Lung (tissue), 11 donors: ENCODE measurements at regions not wholly inside any gene's neighbourhood (a gene's known extent, or its start where the extent isn't known, plus 50 kb on each side); places are given as distances from the start of the nearest gene placed in this dataset.

Experiments
- ATAC-seq: fragments of 200-7000 bp; cut with Tn5 transposase; one replicate; pipeline ENCODE4 v1.9.1; 2020; ENCODE audit warnings: moderate number of reproducible peaks; ENCODE audit not compliant: insufficient read depth, low FRiP score
- DNase-seq, 3 donors: peaks; one replicate each; pipeline ENCODE4 v3.0.0-alpha.2; 2013 to 2017
- H3K27ac ChIP-seq, 2 donors: one replicate each; pipeline ENCODE4 v1.5.1; 2013; ENCODE audit warnings: mild to moderate bottlenecking in 2 of 2, moderate library complexity in 2 of 2, control low read depth in 1 of 2, inconsistent platforms in 1 of 2, low read depth in 1 of 2, low read length in 1 of 2
- H3K27me3 ChIP-seq, 3 donors: one replicate each; pipeline ENCODE4 v1.5.1; 2013; ENCODE audit warnings: low read length in 2 of 3; ENCODE audit not compliant: control insufficient read depth in 3 of 3, insufficient read depth in 3 of 3
- H3K36me3 ChIP-seq, 4 donors: one replicate each; pipeline ENCODE4 v1.5.1; 2013; ENCODE audit warnings: low read length in 4 of 4, mild to moderate bottlenecking in 1 of 4, moderate library complexity in 1 of 4; ENCODE audit not compliant: control insufficient read depth in 4 of 4, insufficient read depth in 4 of 4
- H3K4me1 ChIP-seq, 5 donors: one replicate each; pipeline ENCODE4 v1.5.1; 2013; ENCODE audit warnings: low read length in 5 of 5, mild to moderate bottlenecking in 2 of 5, moderate library complexity in 1 of 5; ENCODE audit not compliant: control insufficient read depth in 5 of 5, insufficient read depth in 5 of 5
- H3K4me3 ChIP-seq: one replicate; pipeline ENCODE4 v1.5.1; 2013; ENCODE audit warnings: mild to moderate bottlenecking, control low read depth, moderate library complexity
- H3K9ac ChIP-seq, 2 donors: one replicate each; pipeline ENCODE4 v1.5.1; 2013; ENCODE audit warnings: low read length in 2 of 2, control low read depth in 1 of 2; ENCODE audit not compliant: insufficient read depth in 1 of 2
- H3K9me3 ChIP-seq, 4 donors: one replicate each; pipeline ENCODE4 v1.5.1; 2013; ENCODE audit warnings: low read length in 3 of 4, mild to moderate bottlenecking in 1 of 4, moderate library complexity in 1 of 4; ENCODE audit not compliant: control insufficient read depth in 4 of 4, insufficient read depth in 3 of 4
- CTCF ChIP-seq: IDR thresholded peaks from 2 replicates; pipeline ENCODE4 v1.5.1; 2012; ENCODE audit warnings: mild to moderate bottlenecking; ENCODE audit errors: control extremely low read depth, extremely low read depth
- WGBS, 2 donors: extraction: QIAGEN DNeasy Blood & Tissue Kit; methylation state at CpG; one replicate each; pipeline ENCODE4 v1.1.7; 2013; 5-methylcytosine and 5-hydroxymethylcytosine counted together
- donor health status: control.
- donor health status: control.
- donor health status: Bipolar disorder and iron deficiency.
- donor health status: healthy.
- donor health status: DM: yes; HTN: yes; CAD: no.

GRCh38 chr2:138333677-138334076 is 167.9 kb upstream of the SPOPL start:
- H3K4me3 ChIP-seq, result no peak overlapping the region
- H3K36me3 ChIP-seq, result no peaks in the 10 kb centered on the region
- TF ChIP-seq CTCF, result no peak
- H3K27me3 ChIP-seq, result no peaks in the 10 kb centered on the region
- DNase-seq, result no peak
- no peak overlapping the region for H3K9ac ChIP-seq
- no peak overlapping the region for H3K27ac ChIP-seq
- peaks cover 0 to 3% (median 0%) of the 10 kb centered on the region in 5 donors for H3K4me1 ChIP-seq
- no peaks in the 10 kb centered on the region for H3K9me3 ChIP-seq
- no peak for ATAC-seq
- WGBS, 2 donors, result 89 to 100% methylated on average over 1 of the region's 1 CpG

DNA sequence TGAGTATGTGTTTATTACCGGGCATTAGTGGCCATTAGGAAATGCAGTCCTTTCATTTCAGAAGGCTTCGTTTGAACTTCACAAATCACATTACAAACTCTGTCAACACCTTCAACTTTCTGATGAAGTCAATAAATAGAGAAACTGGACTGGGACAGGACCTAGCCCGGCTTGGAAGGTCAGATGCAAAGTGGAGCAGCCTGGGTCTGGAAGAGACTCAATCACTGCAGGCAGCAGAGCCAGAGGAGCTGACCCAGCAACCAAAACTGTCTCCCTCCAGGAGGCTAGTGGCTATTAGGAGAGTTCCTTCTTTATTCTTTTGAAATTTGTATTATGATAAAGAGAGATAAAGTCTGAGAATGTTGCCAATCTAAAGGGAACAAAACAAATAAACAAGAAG is 167.2 kb upstream of the SPOPL start:
- Histone ChIP-seq H3K36me3 (no peaks in the 10 kb centered on the region), H3K27me3 (no peaks in the 10 kb centered on the region), H3K9me3 (no peaks in the 10 kb centered on the region), H3K27ac (no peak overlapping the region), H3K4me1 (peaks cover 0 to 3% (median 0%) of the 10 kb centered on the region in 5 donors), H3K9ac (no peak overlapping the region), H3K4me3 (no peak overlapping the region)
- WGBS, 2 donors, result 48 to 71% methylated on average over 3 of the region's 3 CpGs
- no peak for ATAC-seq
- no peak for TF ChIP-seq CTCF
- no peak for DNase-seq

DNA sequence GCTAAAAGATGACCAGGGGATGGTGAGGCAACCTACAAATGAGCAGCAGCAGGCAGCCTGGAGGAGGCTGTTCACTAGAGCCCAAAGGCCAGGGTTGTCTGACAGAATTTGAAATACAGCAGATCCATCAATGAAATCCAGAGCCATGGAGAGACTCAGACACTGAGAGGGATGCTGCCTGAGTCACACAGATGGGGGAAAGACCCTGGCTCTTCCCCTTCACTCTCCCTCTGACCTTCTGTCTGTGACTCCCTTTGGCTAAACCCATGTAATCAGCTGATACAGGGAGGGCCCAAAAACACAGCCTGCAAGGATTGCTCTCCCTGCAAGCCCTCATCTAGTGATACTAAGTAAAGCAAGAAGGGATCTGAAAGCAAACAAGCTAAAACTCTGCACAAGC is 166.5 kb upstream of the SPOPL start:
- Histone ChIP-seq H3K27me3 (no peaks in the 10 kb centered on the region), H3K9me3 (no peaks in the 10 kb centered on the region), H3K9ac (no peak overlapping the region), H3K36me3 (no peaks in the 10 kb centered on the region), H3K4me1 (peaks cover 0 to 3% (median 0%) of the 10 kb centered on the region in 5 donors), H3K27ac (no peak overlapping the region), H3K4me3 (no peak overlapping the region)
- DNase-seq (no peak), ATAC-seq (no peak)
- TF ChIP-seq CTCF, result no peak

DNA sequence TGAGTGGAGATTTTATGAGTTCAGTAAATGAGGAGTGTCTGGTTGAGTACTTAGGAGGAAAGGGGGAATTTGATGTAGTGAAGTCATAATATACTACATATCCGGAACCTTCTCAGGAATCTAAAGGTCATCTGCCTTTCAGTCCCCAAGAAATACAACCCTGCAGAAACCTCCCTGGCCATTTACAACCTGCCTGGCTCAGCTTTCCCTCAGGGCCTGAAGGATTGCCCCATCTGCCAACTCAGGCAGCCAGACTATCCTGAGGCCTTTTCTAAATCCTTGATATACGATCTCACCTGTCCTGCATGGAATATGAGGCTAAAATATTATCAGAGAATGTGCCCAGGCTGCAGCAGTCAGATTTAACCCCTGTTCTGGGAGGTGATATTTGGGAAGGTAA is 165.4 kb upstream of the SPOPL start:
- Histone ChIP-seq H3K9ac (no peak overlapping the region), H3K4me3 (no peak overlapping the region), H3K27me3 (no peaks in the 10 kb centered on the region), H3K36me3 (no peaks in the 10 kb centered on the region), H3K27ac (no peak overlapping the region), H3K4me1 (peaks cover 0 to 3% (median 0%) of the 10 kb centered on the region in 5 donors), H3K9me3 (no peaks in the 10 kb centered on the region)
- 94 to 97% methylated on average over 2 of the region's 2 CpGs for WGBS, 2 donors
- no peak for ATAC-seq
- no peak for TF ChIP-seq CTCF
- DNase-seq, result no peak
